ENCODE measurements at regions not wholly inside any gene's neighbourhood (a gene's known extent, or its start where the extent isn't known, plus 50 kb on each side); places are given as distances from the start of the nearest gene placed in this dataset.
"Not testable (repeated sequence)": the region's sequence is repeated elsewhere in the genome, so short reads cannot be mapped to it uniquely, and the experiment has no call there.

DNA sequence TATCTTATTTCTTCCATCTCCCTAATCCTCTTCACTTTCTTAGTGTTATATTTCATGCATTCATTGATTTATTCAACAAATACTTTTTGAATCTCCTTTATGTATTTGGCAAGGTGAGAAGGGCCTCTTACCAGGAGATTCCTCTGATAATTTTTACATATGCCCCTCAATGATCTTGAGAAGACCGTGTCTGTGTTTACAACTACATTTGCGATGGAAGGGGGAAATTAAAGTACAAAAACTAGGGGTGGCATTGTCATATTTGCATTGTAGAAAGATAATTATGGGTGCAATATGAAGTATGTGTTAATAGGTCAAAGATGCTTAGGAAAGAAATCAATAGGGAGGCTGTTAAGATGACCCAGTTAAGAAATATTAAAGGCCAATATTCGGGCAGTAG, 1108.4 kb upstream of the MIR17HG start:
- Histone ChIP-seq H3K36me3 (ENCODE audit: insufficient read depth) (no peaks in the 10 kb centered on the region), H3K4me3 (ENCODE audit: low read depth, low read length) (no peak overlapping the region), H3K27ac (ENCODE audit: low read depth) (no peak overlapping the region), H3K4me1 (ENCODE audit: insufficient read depth) (no peaks in the 10 kb centered on the region)
- DNase-seq (ENCODE audit: extremely low spot score) = no peak
- 86% methylated on average over 3 of the region's 3 CpGs for whole genome bisulfite sequencing

DNA sequence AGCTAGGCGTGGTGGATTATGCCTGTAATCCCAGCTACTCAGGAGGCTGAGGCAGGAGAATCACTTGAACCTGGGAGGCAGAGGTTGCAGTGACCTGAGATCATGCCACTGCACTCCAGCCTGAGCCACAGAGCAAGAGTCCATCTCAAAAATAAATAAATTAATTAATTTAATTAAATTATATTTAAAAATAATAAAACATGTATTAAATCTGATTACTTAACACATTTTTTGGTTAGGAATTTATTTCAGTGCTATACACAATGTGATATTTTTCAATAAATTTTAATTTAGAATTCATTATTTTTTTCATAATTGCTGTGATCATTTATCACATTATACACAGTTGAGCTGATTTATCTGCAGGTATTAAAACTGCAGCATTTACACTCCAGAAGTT, 1101.5 kb upstream of the MIR17HG start:
- Histone ChIP-seq H3K27ac (ENCODE audit: low read depth) (no peak overlapping the region), H3K4me3 (ENCODE audit: low read depth, low read length) (no peak overlapping the region), H3K36me3 (ENCODE audit: insufficient read depth) (no peaks in the 10 kb centered on the region), H3K4me1 (ENCODE audit: insufficient read depth) (no peaks in the 10 kb centered on the region)
- DNase-seq (ENCODE audit: extremely low spot score) = no peak
- WGBS = 94% methylated on average over 1 of the region's 1 CpG

DNA sequence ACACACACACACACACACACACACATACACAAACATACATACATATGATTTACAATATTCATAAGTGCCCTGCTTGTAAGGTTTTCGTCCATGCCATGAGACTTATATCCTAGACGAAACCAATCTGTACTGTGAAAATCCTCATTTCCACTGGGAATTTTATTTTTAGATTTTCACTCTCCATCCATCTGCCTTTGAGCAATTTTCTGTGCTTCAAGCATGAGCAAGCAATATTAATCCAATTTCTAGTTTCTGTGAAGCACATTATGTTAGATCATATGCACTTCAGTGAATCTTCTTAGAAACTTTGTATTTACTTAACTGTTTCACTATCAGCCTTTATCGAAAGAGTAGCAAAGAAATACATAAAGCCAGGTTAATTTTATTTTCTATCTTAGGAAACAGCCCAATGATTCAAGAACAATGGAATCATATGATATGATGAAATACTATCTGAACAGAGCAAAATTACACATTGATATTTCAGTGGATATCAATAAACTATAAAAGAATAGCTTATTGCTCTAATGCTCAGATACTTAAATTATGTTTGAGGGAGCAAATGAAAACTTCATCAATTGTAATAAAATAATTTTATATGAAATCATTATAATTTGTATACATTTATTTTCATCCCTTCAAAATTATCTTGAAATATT, 1100.7 kb upstream of the MIR17HG start:
- DNase-seq (ENCODE audit: extremely low spot score) = no peak
- no peak overlapping the region for H3K27ac ChIP-seq (ENCODE audit: low read depth)
- WGBS = 68% methylated on average over 3 of the region's 3 CpGs
- H3K4me1 ChIP-seq (ENCODE audit: insufficient read depth) = no peaks in the 10 kb centered on the region
- no peak overlapping the region for H3K4me3 ChIP-seq (ENCODE audit: low read depth, low read length)
- no peaks in the 10 kb centered on the region for H3K36me3 ChIP-seq (ENCODE audit: insufficient read depth)

DNA sequence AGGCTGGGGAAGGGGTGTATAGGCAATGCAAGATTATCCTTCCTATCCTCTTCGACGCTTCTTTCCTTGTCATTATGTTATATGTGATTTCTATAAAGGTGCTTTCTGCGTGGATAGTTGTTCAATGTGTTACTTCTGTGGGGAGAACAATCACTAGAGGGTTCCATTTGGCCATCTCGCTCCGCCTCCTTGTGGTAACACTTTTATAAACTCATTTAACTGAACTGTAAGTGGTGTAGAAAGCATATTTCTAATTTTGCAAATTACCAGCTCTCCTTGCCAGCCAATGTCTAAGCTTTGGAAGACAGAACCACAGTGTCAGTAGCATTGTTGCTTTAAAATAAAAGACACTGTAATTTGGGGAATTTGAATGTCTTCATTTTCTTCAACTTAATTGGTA, 1093.7 kb upstream of the MIR17HG start:
- WGBS = 94% methylated on average over 5 of the region's 5 CpGs
- H3K36me3 ChIP-seq (ENCODE audit: insufficient read depth) = no peaks in the 10 kb centered on the region
- no peak for DNase-seq (ENCODE audit: extremely low spot score)
- no peak overlapping the region for H3K27ac ChIP-seq (ENCODE audit: low read depth)
- H3K4me1 ChIP-seq (ENCODE audit: insufficient read depth) = no peaks in the 10 kb centered on the region
- no peak overlapping the region for H3K4me3 ChIP-seq (ENCODE audit: low read depth, low read length)

DNA sequence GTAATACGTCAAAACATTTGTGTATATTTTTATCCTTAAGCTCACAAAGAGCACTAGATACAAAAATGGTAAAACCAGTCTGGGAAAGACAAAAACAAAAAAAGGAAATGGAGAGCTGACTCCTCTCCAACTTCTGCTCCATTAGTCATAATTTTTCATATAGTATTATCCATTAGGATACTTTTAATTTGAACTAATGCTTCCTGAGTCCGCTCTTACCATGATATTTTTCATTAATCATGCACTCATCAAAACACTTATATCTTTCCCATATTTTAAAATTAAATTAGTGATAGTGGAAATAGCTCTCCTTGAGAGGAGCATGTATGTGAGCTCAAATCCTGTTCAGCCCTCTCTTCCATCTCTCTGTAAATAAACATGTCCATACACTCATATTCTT, 1093.0 kb upstream of the MIR17HG start:
- no peak for DNase-seq (ENCODE audit: extremely low spot score)
- 87% methylated on average over 2 of the region's 2 CpGs for WGBS
- H3K4me3 ChIP-seq (ENCODE audit: low read depth, low read length) = no peak overlapping the region
- no peak overlapping the region for H3K27ac ChIP-seq (ENCODE audit: low read depth)
- no peaks in the 10 kb centered on the region for H3K4me1 ChIP-seq (ENCODE audit: insufficient read depth)
- H3K36me3 ChIP-seq (ENCODE audit: insufficient read depth) = no peaks in the 10 kb centered on the region

DNA sequence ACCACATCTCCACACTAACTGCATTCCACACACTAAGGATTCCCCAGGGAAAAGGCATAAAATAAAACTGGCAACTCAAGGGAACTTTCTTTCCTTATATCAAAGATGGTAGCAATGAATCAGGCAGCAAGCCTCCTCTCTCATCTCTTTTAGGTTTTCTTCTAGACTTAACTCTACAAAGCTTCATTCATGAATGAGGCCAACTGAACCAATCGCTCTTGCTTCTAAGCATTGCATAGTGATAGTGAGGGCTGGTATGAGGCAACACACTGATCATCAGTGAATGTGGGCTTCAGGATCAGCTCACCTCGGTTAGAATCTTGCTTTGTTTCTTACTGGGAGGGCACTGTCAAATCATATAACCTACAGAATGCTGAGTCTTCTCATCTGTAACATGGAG, 1090.7 kb upstream of the MIR17HG start:
- Histone ChIP-seq H3K27ac (ENCODE audit: low read depth) (no peak overlapping the region), H3K4me3 (ENCODE audit: low read depth, low read length) (no peak overlapping the region), H3K36me3 (ENCODE audit: insufficient read depth) (no peaks in the 10 kb centered on the region), H3K4me1 (ENCODE audit: insufficient read depth) (no peaks in the 10 kb centered on the region)
- DNase-seq (ENCODE audit: extremely low spot score) = no peak
- 88% methylated on average over 2 of the region's 2 CpGs for WGBS

DNA sequence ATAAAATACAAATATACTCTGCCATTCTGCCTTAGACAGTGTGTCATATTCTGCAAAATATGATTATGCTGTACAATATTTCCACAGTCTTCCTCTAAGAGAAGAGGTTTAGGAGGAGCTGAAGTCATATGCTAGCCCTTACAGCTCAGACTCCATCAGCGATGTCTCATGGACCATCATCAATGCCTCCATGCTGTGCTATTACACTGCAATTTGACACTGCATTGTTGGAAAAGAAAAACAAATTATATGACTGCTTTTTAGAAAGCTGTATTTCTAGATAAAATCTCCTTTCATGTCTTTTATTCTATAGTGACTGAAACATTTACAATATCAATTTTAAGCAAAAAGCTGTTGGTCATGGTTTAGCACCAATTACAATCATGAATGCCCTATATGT, 1089.4 kb upstream of the MIR17HG start:
- no peak for DNase-seq (ENCODE audit: extremely low spot score)
- 91% methylated on average over 1 of the region's 1 CpG for WGBS

DNA sequence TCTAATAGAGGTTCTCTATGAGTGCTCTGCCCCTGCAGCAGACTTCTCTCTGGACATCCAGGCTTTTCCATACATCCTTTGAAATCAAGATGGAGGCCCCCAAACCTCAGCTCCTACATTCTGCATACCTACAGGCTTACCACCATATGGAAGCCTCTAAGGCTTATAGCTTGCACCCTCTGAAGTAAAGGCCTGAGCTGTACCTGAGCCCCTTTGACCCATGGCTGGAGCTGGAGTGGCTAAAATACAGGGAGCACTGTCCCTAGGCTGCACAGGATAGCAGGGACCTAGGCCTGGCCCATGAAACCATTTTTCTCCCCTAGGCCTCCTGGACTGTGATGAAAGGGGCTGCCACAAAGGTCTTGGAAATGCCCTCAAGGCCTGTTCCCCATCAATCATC, 1086.1 kb upstream of the MIR17HG start:
- DNase-seq (ENCODE audit: extremely low spot score) = no peak
- no peak overlapping the region for H3K4me3 ChIP-seq (ENCODE audit: low read depth, low read length)
- H3K27ac ChIP-seq (ENCODE audit: low read depth) = no peak overlapping the region
- H3K36me3 ChIP-seq (ENCODE audit: insufficient read depth) = no peaks in the 10 kb centered on the region
- no peaks in the 10 kb centered on the region for H3K4me1 ChIP-seq (ENCODE audit: insufficient read depth)

More for the DNA sequence above, 1089.4 kb upstream of the MIR17HG start:
- H3K27ac ChIP-seq (ENCODE audit: low read depth) = no peak overlapping the region
- H3K4me3 ChIP-seq (ENCODE audit: low read depth, low read length) = no peak overlapping the region
- H3K4me1 ChIP-seq (ENCODE audit: insufficient read depth) = no peaks in the 10 kb centered on the region
- no peaks in the 10 kb centered on the region for H3K36me3 ChIP-seq (ENCODE audit: insufficient read depth)

DNA sequence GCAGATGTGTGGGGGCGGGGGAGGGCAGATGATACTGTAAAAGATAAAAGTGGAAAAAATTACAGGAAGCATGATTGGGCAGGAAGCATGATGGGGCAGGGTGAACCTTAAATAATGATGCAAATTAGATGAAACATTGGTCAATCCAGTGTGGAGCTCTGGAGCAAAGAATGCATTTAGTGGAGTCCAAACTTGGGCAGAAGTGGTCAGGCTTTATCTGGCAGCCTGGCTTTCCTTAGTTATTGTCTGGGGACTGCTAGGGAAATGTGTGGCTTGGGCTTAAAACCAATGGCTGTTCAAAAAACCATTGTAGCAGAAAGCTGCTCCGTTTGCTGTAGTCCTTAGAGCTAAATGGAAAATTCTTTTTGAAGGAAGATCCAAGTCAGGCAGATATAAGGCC, 1077.3 kb upstream of the MIR17HG start:
- WGBS = 87% methylated on average over 2 of the region's 2 CpGs
- Histone ChIP-seq H3K27ac (ENCODE audit: low read depth) (no peak overlapping the region), H3K4me1 (ENCODE audit: insufficient read depth) (no peaks in the 10 kb centered on the region), H3K4me3 (ENCODE audit: low read depth, low read length) (no peak overlapping the region), H3K36me3 (ENCODE audit: insufficient read depth) (no peaks in the 10 kb centered on the region)
- no peak for DNase-seq (ENCODE audit: extremely low spot score)

DNA sequence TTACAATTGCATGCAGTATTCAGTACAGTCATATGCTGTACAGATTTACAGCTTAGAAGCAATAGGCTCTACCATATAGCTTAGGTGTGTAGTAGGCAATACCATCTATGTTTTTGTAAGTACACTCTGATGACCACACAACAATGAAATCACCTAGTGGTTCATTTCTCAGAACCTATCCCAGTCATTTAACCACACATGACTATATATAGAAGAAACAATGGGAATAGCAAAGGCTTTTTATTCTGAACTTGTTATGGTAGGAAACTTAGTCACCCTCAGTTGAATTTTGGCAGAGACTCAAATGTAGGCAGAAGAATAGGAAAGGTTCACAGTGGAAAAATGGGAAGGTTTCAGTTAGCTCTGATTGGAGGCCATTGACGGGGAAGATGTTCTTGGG, 1075.1 kb upstream of the MIR17HG start:
- no peak for DNase-seq (ENCODE audit: extremely low spot score)
- Histone ChIP-seq H3K4me1 (ENCODE audit: insufficient read depth) (no peaks in the 10 kb centered on the region), H3K4me3 (ENCODE audit: low read depth, low read length) (no peak overlapping the region), H3K27ac (ENCODE audit: low read depth) (no peak overlapping the region), H3K36me3 (ENCODE audit: insufficient read depth) (no peaks in the 10 kb centered on the region)
- 99% methylated on average over 1 of the region's 1 CpG for WGBS

DNA sequence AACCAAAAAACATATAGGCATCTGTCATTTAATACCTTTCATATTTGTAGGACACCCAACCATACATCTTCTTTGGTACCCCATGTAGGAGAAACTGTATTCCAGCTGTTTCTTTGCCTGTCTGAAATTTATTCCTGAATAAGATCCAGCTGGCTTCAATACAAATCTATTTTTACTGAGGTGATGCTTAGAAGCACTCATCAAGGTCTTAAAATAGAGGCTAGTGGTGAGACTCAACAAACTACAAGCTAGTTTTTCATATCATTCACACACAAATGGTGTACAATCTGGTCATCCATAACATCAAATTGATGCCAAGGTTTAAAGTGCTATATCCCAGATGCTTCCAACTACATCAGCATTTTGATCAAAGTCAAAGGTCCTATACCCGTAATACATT, 1071.3 kb upstream of the MIR17HG start:
- Histone ChIP-seq H3K4me1 (ENCODE audit: insufficient read depth) (no peaks in the 10 kb centered on the region), H3K4me3 (ENCODE audit: low read depth, low read length) (no peak overlapping the region), H3K36me3 (ENCODE audit: insufficient read depth) (no peaks in the 10 kb centered on the region), H3K27ac (ENCODE audit: low read depth) (no peak overlapping the region)
- WGBS = 49% methylated on average over 1 of the region's 1 CpG
- no peak for DNase-seq (ENCODE audit: extremely low spot score)

DNA sequence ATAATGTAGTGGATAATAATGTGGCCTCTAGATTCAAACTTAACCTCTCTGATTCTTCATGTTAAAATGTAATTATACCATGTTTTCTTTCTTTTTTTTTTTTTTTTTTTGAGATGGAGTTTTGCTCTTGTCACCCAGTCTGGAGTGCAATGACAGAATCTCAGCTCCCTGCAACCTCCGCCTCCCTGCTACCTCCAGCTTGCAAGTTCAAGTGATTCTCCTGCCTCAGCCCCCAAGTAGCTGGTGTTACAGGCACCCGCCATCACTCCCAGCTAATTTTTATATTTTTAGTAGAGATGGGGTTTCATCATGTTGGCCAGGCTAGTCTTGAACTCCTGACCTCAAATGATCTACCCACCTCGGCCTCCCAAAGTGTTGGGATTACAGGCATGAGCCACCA, 1069.3 kb upstream of the MIR17HG start:
- not testable (repeated sequence) for H3K4me3 ChIP-seq (ENCODE audit: low read depth, low read length); H3K36me3 ChIP-seq (ENCODE audit: insufficient read depth); H3K27ac ChIP-seq (ENCODE audit: low read depth); DNase-seq (ENCODE audit: extremely low spot score); H3K4me1 ChIP-seq (ENCODE audit: insufficient read depth)
- WGBS = 96% methylated on average over 3 of the region's 3 CpGs

DNA sequence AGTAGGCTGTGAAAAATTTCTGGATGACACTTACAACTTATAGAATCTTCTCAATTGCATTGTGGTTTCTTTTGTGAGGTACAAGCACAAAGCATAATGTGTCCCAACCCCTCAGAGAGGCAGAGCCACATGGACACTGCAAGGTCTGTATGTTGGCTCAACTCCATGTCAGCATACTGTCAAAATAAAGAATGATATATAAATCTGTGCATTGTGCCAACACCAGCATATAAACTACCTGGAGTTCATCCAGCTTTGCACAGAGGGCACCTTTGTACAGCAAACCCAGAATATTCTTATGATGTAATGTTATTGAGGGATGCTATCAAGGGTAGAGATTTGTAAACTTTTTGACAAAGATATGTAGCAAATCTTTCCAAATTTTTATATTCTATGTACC, 1065.8 kb upstream of the MIR17HG start:
- DNase-seq (ENCODE audit: extremely low spot score) = no peak
- Histone ChIP-seq H3K27ac (ENCODE audit: low read depth) (no peak overlapping the region), H3K4me1 (ENCODE audit: insufficient read depth) (no peaks in the 10 kb centered on the region), H3K4me3 (ENCODE audit: low read depth, low read length) (no peak overlapping the region), H3K36me3 (ENCODE audit: insufficient read depth) (no peaks in the 10 kb centered on the region)

DNA sequence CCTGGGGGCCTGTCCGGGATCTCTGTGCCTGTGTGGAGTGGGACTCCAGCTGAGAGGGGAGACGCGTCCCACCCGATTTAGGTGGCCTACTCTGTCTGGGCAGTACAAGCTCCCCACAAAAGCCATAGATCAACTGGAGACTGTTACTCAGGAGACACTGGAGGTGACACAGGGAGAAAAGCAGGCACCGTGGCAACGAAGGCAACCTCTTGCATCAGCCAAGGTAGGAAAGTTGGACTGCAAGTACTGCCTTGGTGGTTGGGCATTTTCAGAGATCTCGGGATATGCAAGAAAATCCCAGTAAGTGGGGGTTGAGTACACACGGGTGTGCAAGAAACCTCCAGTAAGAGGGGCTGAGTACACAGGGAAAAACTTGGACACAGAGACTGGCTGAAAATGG, 1060.0 kb upstream of the MIR17HG start:
- no peaks in the 10 kb centered on the region for H3K36me3 ChIP-seq (ENCODE audit: insufficient read depth)
- WGBS = 95% methylated on average over 8 of the region's 8 CpGs

DNA sequence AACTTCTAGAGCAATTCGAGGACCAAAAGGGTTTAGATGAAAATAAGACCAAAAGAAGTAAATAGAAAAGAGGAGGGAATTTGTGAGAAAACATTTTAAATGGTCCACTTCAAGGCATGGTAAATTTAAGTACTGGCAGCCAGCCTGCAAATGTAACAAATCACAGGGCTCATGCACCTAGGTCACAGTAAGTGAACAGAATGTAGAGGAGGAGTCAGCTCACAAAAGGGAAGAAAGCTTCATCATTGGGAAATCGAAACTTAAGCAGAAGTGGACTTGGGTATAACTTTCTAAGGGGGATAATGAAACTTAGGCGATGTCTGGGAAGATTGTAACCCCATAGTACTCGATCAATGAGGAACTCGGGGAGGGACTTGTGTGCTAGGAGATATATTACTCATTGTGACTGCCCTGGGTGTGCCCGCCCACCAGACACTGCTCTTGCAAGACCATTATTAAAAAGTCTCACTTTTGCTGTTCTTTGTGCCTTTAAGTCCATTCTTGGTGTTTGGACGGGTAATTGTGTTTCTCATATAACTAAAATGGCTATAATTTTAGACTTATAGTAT, 1053.6 kb upstream of the MIR17HG start:
- WGBS = 88% methylated on average over 7 of the region's 7 CpGs
- H3K4me3 ChIP-seq (ENCODE audit: low read depth, low read length) = no peak overlapping the region
- no peak for DNase-seq (ENCODE audit: extremely low spot score)

More for the DNA sequence above, 1060.0 kb upstream of the MIR17HG start:
- no peaks in the 10 kb centered on the region for H3K4me1 ChIP-seq (ENCODE audit: insufficient read depth)
- H3K27ac ChIP-seq (ENCODE audit: low read depth) = no peak overlapping the region
- no peak overlapping the region for H3K4me3 ChIP-seq (ENCODE audit: low read depth, low read length)
- DNase-seq (ENCODE audit: extremely low spot score) = no peak

More for the DNA sequence above, 1053.6 kb upstream of the MIR17HG start:
- Histone ChIP-seq H3K4me1 (ENCODE audit: insufficient read depth) (no peaks in the 10 kb centered on the region), H3K36me3 (ENCODE audit: insufficient read depth) (no peaks in the 10 kb centered on the region), H3K27ac (ENCODE audit: low read depth) (no peak overlapping the region)

Data from urinary bladder (tissue), 3 donors.